Panc1 (cell line): ENCODE measurements at regions not wholly inside any gene's neighbourhood (a gene's known extent, or its start where the extent isn't known, plus 50 kb on each side); places are given as distances from the start of the nearest gene placed in this dataset.

Experiments
- ATAC-seq: fragments of 200-7000 bp; cut with Tn5 transposase; 2 replicates; pipeline ENCODE4 v1.9.1; 2020; ENCODE audit warnings: mild to moderate bottlenecking, moderate library complexity
- BruUV-seq: library from RNA; stranded (reverse); fragments of 400-500 nt; replicated peaks from 2 replicates; lab custom pipeline; 2021; lab: Mats Ljungman, UMichigan
- CTCF ChIA-PET: fragments of 300-600 bp; sonication (Branson Sonifier 250); formaldehyde crosslinking; loops from one replicate; lab custom pipeline; 2022; ENCODE audit warnings: antibody characterized with exemption; lab: Charles Lee
- POLR2A ChIA-PET: fragments of 300-600 bp; sonication (Branson Sonifier 250); formaldehyde crosslinking; loops from one replicate; lab custom pipeline; 2022; ENCODE audit warnings: antibody characterized with exemption; lab: Charles Lee
- DNase-seq: peaks from one replicate; pipeline ENCODE4 v3.0.0-alpha.2; 2010; ENCODE audit warnings: low read depth, low spot score
- H3K27ac ChIP-seq: 2 replicates; pipeline ENCODE4 v1.5.1; 2011; ENCODE audit warnings: mild to moderate bottlenecking, low read length, inconsistent platforms
- H3K27me3 ChIP-seq: fragments of 200-500 bp; sonication (Bioruptor generic); 2 replicates; pipeline ENCODE4 v1.6.0; 2014; ENCODE audit warnings: low read length, inconsistent platforms; ENCODE audit not compliant: control insufficient read depth, insufficient read depth
- H3K36me3 ChIP-seq: fragments of 200-500 bp; sonication (Bioruptor generic); 2 replicates; pipeline ENCODE4 v1.5.1; 2014; ENCODE audit warnings: inconsistent platforms, mild to moderate bottlenecking, low read length, moderate library complexity; ENCODE audit not compliant: control insufficient read depth, insufficient read depth
- H3K4me1 ChIP-seq: 2 replicates; pipeline ENCODE4 v1.5.1; 2011; ENCODE audit warnings: inconsistent platforms, mild to moderate bottlenecking, low read length, moderate library complexity; ENCODE audit not compliant: control insufficient read depth, insufficient read depth
- H3K4me3 ChIP-seq, 2 experiments: 2 replicates each; pipeline ENCODE4 v1.5.1; 2011 to 2012; ENCODE audit warnings: low read depth in 2 of 2, low read length in 2 of 2, mild to moderate bottlenecking in 2 of 2, inconsistent platforms in 1 of 2, moderate library complexity in 1 of 2
- H3K9me3 ChIP-seq: fragments of 200-500 bp; sonication (Bioruptor generic); 2 replicates; pipeline ENCODE4 v1.5.1; 2014; ENCODE audit warnings: low read depth, mild to moderate bottlenecking, inconsistent platforms, low read length, moderate library complexity; ENCODE audit not compliant: control insufficient read depth, insufficient read depth
- POLR2AphosphoS5 ChIP-seq: IDR thresholded peaks from 2 replicates; pipeline ENCODE4 v1.6.1; 2012; ENCODE audit warnings: mild to moderate bottlenecking, low read depth, low read length, moderate library complexity
- SIN3A ChIP-seq: IDR thresholded peaks from 2 replicates; pipeline ENCODE4 v1.6.1; 2012; ENCODE audit warnings: low read depth, mild to moderate bottlenecking, low read length, moderate library complexity, borderline replicate concordance; ENCODE audit not compliant: insufficient read depth
- TCF7L2 ChIP-seq: IDR thresholded peaks from 2 replicates; pipeline ENCODE4 v1.6.1; 2011; ENCODE audit warnings: mild to moderate bottlenecking, low read depth, low read length, inconsistent platforms
- in situ Hi-C: cut with HindIII; loops from 2 replicates; pipeline ENCODE4 v1.10.0; 2016; ENCODE audit warnings: low sequenced_read_pairs, low pct_unique_long_range_greater_than_20kb
- intact Hi-C: fragments of 100-400 bp; cut with micrococcal nuclease; formaldehyde crosslinking; loops from one replicate; pipeline ENCODE4 v1.10.0; 2022; ENCODE audit not compliant: unreplicated experiment
- TF ChIP-seq, protein P1 (sequence below), 2 experiments: IDR thresholded peaks; 2 replicates each; pipeline ENCODE4 v1.6.1; 2011 to 2012; ENCODE audit warnings: low read depth in 2 of 2, control low read depth in 1 of 2, low read length in 1 of 2, mild to moderate bottlenecking in 1 of 2, moderate library complexity in 1 of 2; ENCODE audit not compliant: insufficient read depth in 1 of 2
- TF ChIP-seq, protein P2 (sequence below): fragments of 450-650 bp; IDR thresholded peaks from 2 replicates; pipeline ENCODE4 v1.5.1; 2017; ENCODE audit warnings: mild to moderate bottlenecking

- ATAC-seq (no peak), DNase-seq (no peak)
- TF ChIP-seq SIN3A (no peak), POLR2AphosphoS5 (no peak), TCF7L2 (no peak)
- TF ChIP-seq, protein P1, sequence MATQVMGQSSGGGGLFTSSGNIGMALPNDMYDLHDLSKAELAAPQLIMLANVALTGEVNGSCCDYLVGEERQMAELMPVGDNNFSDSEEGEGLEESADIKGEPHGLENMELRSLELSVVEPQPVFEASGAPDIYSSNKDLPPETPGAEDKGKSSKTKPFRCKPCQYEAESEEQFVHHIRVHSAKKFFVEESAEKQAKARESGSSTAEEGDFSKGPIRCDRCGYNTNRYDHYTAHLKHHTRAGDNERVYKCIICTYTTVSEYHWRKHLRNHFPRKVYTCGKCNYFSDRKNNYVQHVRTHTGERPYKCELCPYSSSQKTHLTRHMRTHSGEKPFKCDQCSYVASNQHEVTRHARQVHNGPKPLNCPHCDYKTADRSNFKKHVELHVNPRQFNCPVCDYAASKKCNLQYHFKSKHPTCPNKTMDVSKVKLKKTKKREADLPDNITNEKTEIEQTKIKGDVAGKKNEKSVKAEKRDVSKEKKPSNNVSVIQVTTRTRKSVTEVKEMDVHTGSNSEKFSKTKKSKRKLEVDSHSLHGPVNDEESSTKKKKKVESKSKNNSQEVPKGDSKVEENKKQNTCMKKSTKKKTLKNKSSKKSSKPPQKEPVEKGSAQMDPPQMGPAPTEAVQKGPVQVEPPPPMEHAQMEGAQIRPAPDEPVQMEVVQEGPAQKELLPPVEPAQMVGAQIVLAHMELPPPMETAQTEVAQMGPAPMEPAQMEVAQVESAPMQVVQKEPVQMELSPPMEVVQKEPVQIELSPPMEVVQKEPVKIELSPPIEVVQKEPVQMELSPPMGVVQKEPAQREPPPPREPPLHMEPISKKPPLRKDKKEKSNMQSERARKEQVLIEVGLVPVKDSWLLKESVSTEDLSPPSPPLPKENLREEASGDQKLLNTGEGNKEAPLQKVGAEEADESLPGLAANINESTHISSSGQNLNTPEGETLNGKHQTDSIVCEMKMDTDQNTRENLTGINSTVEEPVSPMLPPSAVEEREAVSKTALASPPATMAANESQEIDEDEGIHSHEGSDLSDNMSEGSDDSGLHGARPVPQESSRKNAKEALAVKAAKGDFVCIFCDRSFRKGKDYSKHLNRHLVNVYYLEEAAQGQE (IDR thresholded peaks at IDR 0.05; ENCODE audit: insufficient read depth in 1 of 2, low read depth in 2 of 2, low read length in 1 of 2), result no peak
- TF ChIP-seq, protein P2, sequence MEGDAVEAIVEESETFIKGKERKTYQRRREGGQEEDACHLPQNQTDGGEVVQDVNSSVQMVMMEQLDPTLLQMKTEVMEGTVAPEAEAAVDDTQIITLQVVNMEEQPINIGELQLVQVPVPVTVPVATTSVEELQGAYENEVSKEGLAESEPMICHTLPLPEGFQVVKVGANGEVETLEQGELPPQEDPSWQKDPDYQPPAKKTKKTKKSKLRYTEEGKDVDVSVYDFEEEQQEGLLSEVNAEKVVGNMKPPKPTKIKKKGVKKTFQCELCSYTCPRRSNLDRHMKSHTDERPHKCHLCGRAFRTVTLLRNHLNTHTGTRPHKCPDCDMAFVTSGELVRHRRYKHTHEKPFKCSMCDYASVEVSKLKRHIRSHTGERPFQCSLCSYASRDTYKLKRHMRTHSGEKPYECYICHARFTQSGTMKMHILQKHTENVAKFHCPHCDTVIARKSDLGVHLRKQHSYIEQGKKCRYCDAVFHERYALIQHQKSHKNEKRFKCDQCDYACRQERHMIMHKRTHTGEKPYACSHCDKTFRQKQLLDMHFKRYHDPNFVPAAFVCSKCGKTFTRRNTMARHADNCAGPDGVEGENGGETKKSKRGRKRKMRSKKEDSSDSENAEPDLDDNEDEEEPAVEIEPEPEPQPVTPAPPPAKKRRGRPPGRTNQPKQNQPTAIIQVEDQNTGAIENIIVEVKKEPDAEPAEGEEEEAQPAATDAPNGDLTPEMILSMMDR, result no peak
- no peaks in the 10 kb centered on the region for H3K36me3 ChIP-seq
- H3K4me3 ChIP-seq, result no peak overlapping the region
- in situ Hi-C loops, result no loop called here
- no peak overlapping the region for H3K27ac ChIP-seq
- H3K27me3 ChIP-seq, result no peaks in the 10 kb centered on the region
- ChIA-PET POLR2A (no interaction called here), CTCF (no interaction called here)
- intact Hi-C loops, result no loop called here
- no peaks in the 10 kb centered on the region for H3K9me3 ChIP-seq
- BruUV-seq, result no TSS peak
- no peaks in the 10 kb centered on the region for H3K4me1 ChIP-seq
Observed at GRCh38 chr6:24006254-24006653, 119.8 kb upstream of the NRSN1 start.

- no peaks in the 10 kb centered on the region for H3K36me3 ChIP-seq
- CTCF ChIA-PET, result interaction anchor here (0.6 kb wide), 1 partner anchor 96 kb away, joined by 11 read pairs; no protein-coding TSS in a partner anchor
- BruUV-seq, result no TSS peak
Observed at GRCh38 chr6:24009319-24009718, 116.7 kb upstream of the NRSN1 start.

More at GRCh38 chr6:24009319-24009718, 116.7 kb upstream of the NRSN1 start:
- POLR2A ChIA-PET, result no interaction called here
- in situ Hi-C loops, result no loop called here
- Histone ChIP-seq H3K27me3 (no peaks in the 10 kb centered on the region), H3K9me3 (no peaks in the 10 kb centered on the region), H3K4me1 (no peaks in the 10 kb centered on the region), H3K4me3 (no peak overlapping the region), H3K27ac (no peak overlapping the region)
- TF ChIP-seq, protein P2, result no peak
- intact Hi-C loops, result no loop called here
- ATAC-seq (no peak), DNase-seq (no peak)
